Activated naive CD4-positive, alpha-beta T cell treated with anti-CD3 and anti-CD28 coated beads, Interleukin-2, amount 50 U/mL, for 72 hours (primary cell): ENCODE measurements at regions not wholly inside any gene's neighbourhood (a gene's known extent, or its start where the extent isn't known, plus 50 kb on each side); places are given as distances from the start of the nearest gene placed in this dataset.

Experiments used
- ATAC-seq, 2 donors: fragments of 150-1000 bp; cut with Tn5 transposase; 2 replicates each; pipeline ENCODE4 v1.10.0; 2021; ENCODE audit warnings: mild to moderate bottlenecking in 2 of 2, moderate library complexity in 2 of 2
- DNase-seq, 2 donors: peaks; one replicate each; pipeline ENCODE4 v3.0.0; 2021 to 2022; ENCODE audit warnings: low spot score in 2 of 2
- H3K27ac Mint-ChIP-seq, 2 donors: one replicate each; pipeline ENCODE4 v1.8.0; 2022; ENCODE audit warnings: mild to moderate bottlenecking in 2 of 2, mixed read lengths in 2 of 2
- H3K36me3 Mint-ChIP-seq, 2 donors: one replicate each; pipeline ENCODE4 v1.8.0; 2022; ENCODE audit warnings: mixed read lengths in 2 of 2
- H3K9me3 Mint-ChIP-seq, 2 donors: one replicate each; pipeline ENCODE4 v1.8.0; 2022; ENCODE audit warnings: mixed read lengths in 2 of 2

GRCh38 chr11:15888556-15889345 is 467.6 kb downstream of the SOX6 start:
- DNase-seq (no peak), ATAC-seq (no peak)
- no peaks in the 10 kb centered on the region for H3K36me3 Mint-ChIP-seq
- no peak overlapping the region for H3K27ac Mint-ChIP-seq
- H3K9me3 Mint-ChIP-seq = no peaks in the 10 kb centered on the region

- H3K36me3 Mint-ChIP-seq = no peaks in the 10 kb centered on the region
- no peak for ATAC-seq
- no peak for DNase-seq
- H3K27ac Mint-ChIP-seq = no peak overlapping the region
- no peaks in the 10 kb centered on the region for H3K9me3 Mint-ChIP-seq
Observed at GRCh38 chr11:15889363-15890030, 466.8 kb downstream of the SOX6 start.

GRCh38 chr11:15890031-15890713 is 466.2 kb downstream of the SOX6 start:
- DNase-seq = no peak
- Mint-ChIP-seq H3K36me3 (no peaks in the 10 kb centered on the region), H3K9me3 (no peaks in the 10 kb centered on the region), H3K27ac (no peak overlapping the region)
- no peak for ATAC-seq

- no peaks in the 10 kb centered on the region for H3K36me3 Mint-ChIP-seq
- ATAC-seq = no peak
Observed at GRCh38 chr11:15893080-15893492, 463.3 kb downstream of the SOX6 start.

GRCh38 chr11:15896026-15896425 is 460.3 kb downstream of the SOX6 start:
- ATAC-seq = no peak
- no peaks in the 10 kb centered on the region for H3K36me3 Mint-ChIP-seq
- no peaks in the 10 kb centered on the region for H3K9me3 Mint-ChIP-seq
- DNase-seq = no peak
- H3K27ac Mint-ChIP-seq = no peak overlapping the region

More at GRCh38 chr11:15893080-15893492, 463.3 kb downstream of the SOX6 start:
- H3K9me3 Mint-ChIP-seq = no peaks in the 10 kb centered on the region
- DNase-seq = no peak
- H3K27ac Mint-ChIP-seq = no peak overlapping the region

- no peak for DNase-seq
Observed at GRCh38 chr11:15896530-15896929, 459.8 kb downstream of the SOX6 start.

GRCh38 chr11:15897211-15897960 is 459.0 kb downstream of the SOX6 start:
- H3K36me3 Mint-ChIP-seq = no peaks in the 10 kb centered on the region
- DNase-seq (no peak), ATAC-seq (no peak)
- no peak overlapping the region for H3K27ac Mint-ChIP-seq
- H3K9me3 Mint-ChIP-seq = no peaks in the 10 kb centered on the region

More at GRCh38 chr11:15896530-15896929, 459.8 kb downstream of the SOX6 start:
- no peaks in the 10 kb centered on the region for H3K9me3 Mint-ChIP-seq
- no peak for ATAC-seq
- H3K27ac Mint-ChIP-seq = no peak overlapping the region
- H3K36me3 Mint-ChIP-seq = no peaks in the 10 kb centered on the region

- no peak for ATAC-seq
Observed at GRCh38 chr11:15901054-15901453, 455.3 kb downstream of the SOX6 start.

GRCh38 chr11:15901790-15902189 is 454.6 kb downstream of the SOX6 start:
- ATAC-seq = no peak

More at GRCh38 chr11:15901054-15901453, 455.3 kb downstream of the SOX6 start:
- no peaks in the 10 kb centered on the region for H3K36me3 Mint-ChIP-seq
- H3K9me3 Mint-ChIP-seq = no peaks in the 10 kb centered on the region
- no peak for DNase-seq
- H3K27ac Mint-ChIP-seq = no peak overlapping the region

GRCh38 chr11:15903246-15903645 is 453.1 kb downstream of the SOX6 start:
- ATAC-seq = no peak
- no peak for DNase-seq
- no peak overlapping the region for H3K27ac Mint-ChIP-seq
- H3K36me3 Mint-ChIP-seq = no peaks in the 10 kb centered on the region
- H3K9me3 Mint-ChIP-seq = no peaks in the 10 kb centered on the region

More at GRCh38 chr11:15901790-15902189, 454.6 kb downstream of the SOX6 start:
- H3K9me3 Mint-ChIP-seq = no peaks in the 10 kb centered on the region
- H3K27ac Mint-ChIP-seq = no peak overlapping the region
- DNase-seq = no peak
- no peaks in the 10 kb centered on the region for H3K36me3 Mint-ChIP-seq

GRCh38 chr11:15905366-15906104 is 450.8 kb downstream of the SOX6 start:
- H3K27ac Mint-ChIP-seq = no peak overlapping the region
- H3K9me3 Mint-ChIP-seq = no peaks in the 10 kb centered on the region
- no peak for ATAC-seq
- no peaks in the 10 kb centered on the region for H3K36me3 Mint-ChIP-seq
- DNase-seq = no peak

- no peak for DNase-seq
- H3K36me3 Mint-ChIP-seq = no peaks in the 10 kb centered on the region
- ATAC-seq = no peak
- no peaks in the 10 kb centered on the region for H3K9me3 Mint-ChIP-seq
- no peak overlapping the region for H3K27ac Mint-ChIP-seq
Observed at GRCh38 chr11:15906481-15907035, 449.8 kb downstream of the SOX6 start.

GRCh38 chr11:15907806-15908205 is 448.5 kb downstream of the SOX6 start:
- Mint-ChIP-seq H3K27ac (no peak overlapping the region), H3K36me3 (no peaks in the 10 kb centered on the region), H3K9me3 (no peaks in the 10 kb centered on the region)
- no peak for DNase-seq
- ATAC-seq = no peak

GRCh38 chr11:15909937-15910598 is 446.3 kb downstream of the SOX6 start:
- Mint-ChIP-seq H3K36me3 (no peaks in the 10 kb centered on the region), H3K27ac (no peak overlapping the region), H3K9me3 (no peaks in the 10 kb centered on the region)
- ATAC-seq (no peak), DNase-seq (no peak)

- Mint-ChIP-seq H3K9me3 (no peaks in the 10 kb centered on the region), H3K36me3 (no peaks in the 10 kb centered on the region), H3K27ac (no peak overlapping the region)
- DNase-seq (no peak), ATAC-seq (no peak)
Observed at GRCh38 chr11:15910761-15911160, 445.6 kb downstream of the SOX6 start.
